CD4-positive, alpha-beta T cell (primary cell): ENCODE measurements at regions not wholly inside any gene's neighbourhood (a gene's known extent, or its start where the extent isn't known, plus 50 kb on each side); places are given as distances from the start of the nearest gene placed in this dataset.

ENCODE experiments used
- ATAC-seq: fragments of 200-7000 bp; cut with Tn5 transposase; one replicate; pipeline ENCODE4 v1.10.0; 2022; ENCODE audit warnings: mild to moderate bottlenecking; ENCODE audit not compliant: poor library complexity
- CTCF ChIA-PET: fragments of 350-600 bp; sonication (Branson Sonifier 250); formaldehyde crosslinking; loops from one replicate; lab custom pipeline; 2021; ENCODE audit warnings: antibody characterized with exemption, inconsistent platforms; lab: Charles Lee
- POLR2A ChIA-PET: fragments of 350-600 bp; sonication (Branson Sonifier 250); formaldehyde crosslinking; loops from one replicate; lab custom pipeline; 2021; ENCODE audit warnings: antibody characterized with exemption, inconsistent platforms; lab: Charles Lee
- DNase-seq, 14 experiments: peaks; one replicate each; pipeline ENCODE4 v3.0.0-alpha.2; 2013 to 2020; ENCODE audit warnings: mixed read lengths in 2 of 14
- H3K27ac ChIP-seq, 2 donors: one replicate each; pipeline versions ENCODE4 v1.5.1 to v1.7.0; 2013; ENCODE audit warnings: low read length in 2 of 2, low read depth in 1 of 2, mild to moderate bottlenecking in 1 of 2
- H3K27me3 ChIP-seq, 2 experiments: 1 replicate in 1 of 2; 2 replicates in 1 of 2; pipeline versions ENCODE4 v1.6.1 to v1.7.0; 2013; ENCODE audit warnings: low read length in 2 of 2, control low read depth in 1 of 2, mild to moderate bottlenecking in 1 of 2, moderate library complexity in 1 of 2; ENCODE audit not compliant: insufficient read depth in 2 of 2, control insufficient read depth in 1 of 2
- H3K36me3 ChIP-seq: one replicate; pipeline ENCODE4 v1.6.1; 2013; ENCODE audit warnings: low read length, control low read depth; ENCODE audit not compliant: insufficient read depth
- H3K4me1 ChIP-seq: one replicate; pipeline ENCODE4 v1.6.1; 2013; ENCODE audit warnings: low read length, control low read depth; ENCODE audit not compliant: insufficient read depth
- H3K4me3 ChIP-seq: one replicate; pipeline ENCODE4 v1.5.1; 2013; ENCODE audit warnings: mild to moderate bottlenecking, low read length, moderate library complexity
- H3K9me3 ChIP-seq, 2 experiments: 1 replicate in 1 of 2; 2 replicates in 1 of 2; pipeline versions ENCODE4 v1.6.1 to v1.7.0; 2013; ENCODE audit warnings: low read length in 2 of 2, mild to moderate bottlenecking in 2 of 2, control low read depth in 1 of 2, moderate library complexity in 1 of 2; ENCODE audit not compliant: control insufficient read depth in 1 of 2, insufficient read depth in 1 of 2
- H3K27ac Mint-ChIP-seq: one replicate; pipeline ENCODE4 v1.8.0; 2020; ENCODE audit warnings: mixed read lengths
- H3K27me3 Mint-ChIP-seq: one replicate; pipeline ENCODE4 v1.8.0; 2021; ENCODE audit warnings: mixed read lengths
- H3K36me3 Mint-ChIP-seq: one replicate; pipeline ENCODE4 v1.8.0; 2021; ENCODE audit warnings: low read depth, mixed read lengths
- H3K4me1 Mint-ChIP-seq: one replicate; pipeline ENCODE4 v1.8.0; 2021; ENCODE audit warnings: low read depth, mixed read lengths
- H3K4me3 Mint-ChIP-seq: one replicate; pipeline ENCODE4 v1.8.0; 2020; ENCODE audit warnings: mild to moderate bottlenecking, mixed read lengths
- H3K9me3 Mint-ChIP-seq: one replicate; pipeline ENCODE4 v1.8.0; 2020; ENCODE audit warnings: mixed read lengths
- CTCF ChIP-seq: fragments of 200-600 bp; IDR thresholded peaks from one replicate; pipeline ENCODE4 v1.8.0; 2022; ENCODE audit warnings: antibody characterized with exemption, mild to moderate bottlenecking
- intact Hi-C, 2 experiments: fragments of 100-400 bp; cut with DNase I in 1 of 2; cut with micrococcal nuclease in 1 of 2; formaldehyde crosslinking; loops; one replicate each; pipeline versions ENCODE4 v1.15.1 to v1.9.0; 2023 to 2025; cut with DNase I, micrococcal nuclease

GRCh38 chr15:96119734-96120133, 210.8 kb upstream of the NR2F2 start:
- Mint-ChIP-seq H3K27me3 (peaks cover 5% of the 10 kb centered on the region), H3K4me1 (no peaks in the 10 kb centered on the region), H3K4me3 (no peak overlapping the region), H3K9me3 (no peaks in the 10 kb centered on the region), H3K36me3 (no peaks in the 10 kb centered on the region), H3K27ac (no peak overlapping the region)
- ChIA-PET CTCF (no interaction called here), POLR2A (no interaction called here)
- no peaks in the 10 kb centered on the region for H3K36me3 ChIP-seq
- H3K27me3 ChIP-seq, result no peaks in the 10 kb centered on the region
- H3K4me1 ChIP-seq, result no peaks in the 10 kb centered on the region
- intact Hi-C loops, result no loop called here
- ATAC-seq, result no peak
- H3K4me3 ChIP-seq, result no peak overlapping the region
- peaks cover 0 to 5% of the 10 kb centered on the region in 2 experiments for H3K9me3 ChIP-seq
- no peak for DNase-seq
- H3K27ac ChIP-seq, result no peak overlapping the region
- no peak for TF ChIP-seq CTCF

GRCh38 chr15:96121086-96121920, 209.2 kb upstream of the NR2F2 start:
- Mint-ChIP-seq H3K36me3 (no peaks in the 10 kb centered on the region), H3K4me1 (no peaks in the 10 kb centered on the region), H3K27ac (no peak overlapping the region), H3K27me3 (no peaks in the 10 kb centered on the region), H3K4me3 (no peak overlapping the region), H3K9me3 (no peaks in the 10 kb centered on the region)
- DNase-seq (no peak), ATAC-seq (no peak)
- no peak overlapping the region for H3K27ac ChIP-seq
- H3K36me3 ChIP-seq, result no peaks in the 10 kb centered on the region
- peaks cover 0 to 2% of the 10 kb centered on the region in 2 experiments for H3K27me3 ChIP-seq
- ChIA-PET POLR2A (no interaction called here), CTCF (no interaction called here)
- H3K4me3 ChIP-seq, result no peak overlapping the region
- intact Hi-C loops, result no loop called here
- no peak for TF ChIP-seq CTCF
- peaks cover 0 to 5% of the 10 kb centered on the region in 2 experiments for H3K9me3 ChIP-seq
- no peaks in the 10 kb centered on the region for H3K4me1 ChIP-seq

GRCh38 chr15:96122077-96123027, 208.1 kb upstream of the NR2F2 start:
- H3K4me3 ChIP-seq, result no peak overlapping the region
- CTCF ChIA-PET, result no interaction called here
- ATAC-seq, result no peak
- H3K27me3 ChIP-seq, result peaks cover 0 to 5% of the 10 kb centered on the region in 2 experiments
- intact Hi-C loops, result no loop called here
- Mint-ChIP-seq H3K36me3 (no peaks in the 10 kb centered on the region), H3K4me3 (no peak overlapping the region), H3K4me1 (no peaks in the 10 kb centered on the region), H3K27me3 (peaks cover 8% of the 10 kb centered on the region), H3K27ac (no peak overlapping the region), H3K9me3 (no peaks in the 10 kb centered on the region)
- peaks cover 0 to 6% of the 10 kb centered on the region in 2 experiments for H3K9me3 ChIP-seq
- POLR2A ChIA-PET, result no interaction called here
- H3K36me3 ChIP-seq, result no peaks in the 10 kb centered on the region
- no peak for DNase-seq
- H3K27ac ChIP-seq, result no peak overlapping the region
- no peaks in the 10 kb centered on the region for H3K4me1 ChIP-seq
- TF ChIP-seq CTCF, result no peak
